ENCODE measurements at regions not wholly inside any gene's neighbourhood (a gene's known extent, or its start where the extent isn't known, plus 50 kb on each side); places are given as distances from the start of the nearest gene placed in this dataset.

DNA sequence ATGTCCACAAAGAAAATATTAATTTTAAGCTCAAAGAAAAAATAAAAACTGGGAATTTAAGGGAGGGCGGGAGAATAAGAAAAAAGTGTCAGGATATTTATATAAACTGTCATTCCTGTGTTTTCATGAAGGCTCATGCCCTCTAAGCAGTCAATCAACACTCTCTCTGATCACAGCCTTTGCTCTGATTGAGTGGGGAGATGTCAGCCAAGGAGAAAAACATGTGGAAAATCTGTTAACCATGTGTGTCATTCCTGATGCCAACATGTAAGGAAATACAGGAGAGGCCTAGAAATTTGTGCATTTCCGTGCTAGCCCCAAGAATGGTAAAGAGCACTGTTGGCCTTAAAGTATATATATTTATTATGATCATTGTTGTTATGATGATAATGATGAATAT lies 137.9 kb upstream of the IRX5 start:
- Mint-ChIP-seq H3K27ac (no peak overlapping the region), H3K27me3 (no peaks in the 10 kb centered on the region), H3K9me3 (peaks cover 2% of the 10 kb centered on the region), H3K4me1 (no peaks in the 10 kb centered on the region), H3K4me3 (no peak overlapping the region), H3K36me3 (no peaks in the 10 kb centered on the region)
- CTCF ChIA-PET = no interaction called here
- DNase-seq = no peak

DNA sequence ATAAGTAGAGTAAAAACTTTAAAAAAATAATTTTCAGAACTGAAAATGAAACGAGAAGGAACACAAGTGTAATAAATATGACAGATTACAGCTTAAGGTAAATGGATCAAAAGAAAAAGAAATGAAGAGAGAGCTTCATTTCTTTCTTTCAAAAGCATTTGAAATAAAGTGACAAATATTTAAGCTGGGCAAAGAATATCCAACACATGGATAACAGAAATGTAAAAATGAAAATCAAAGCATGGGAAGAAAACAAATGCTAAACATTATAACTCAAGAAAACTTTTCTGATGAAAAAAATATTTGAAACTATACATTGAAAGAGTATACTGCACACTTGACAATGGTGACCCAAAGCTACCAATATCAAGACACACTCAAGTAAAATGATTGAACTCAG lies 143.6 kb upstream of the IRX5 start:
- H3K4me1 Mint-ChIP-seq = no peaks in the 10 kb centered on the region
- no peaks in the 10 kb centered on the region for H3K27me3 Mint-ChIP-seq
- CTCF ChIA-PET = no interaction called here
- H3K36me3 Mint-ChIP-seq = no peaks in the 10 kb centered on the region
- peaks cover 2% of the 10 kb centered on the region for H3K9me3 Mint-ChIP-seq
- no peak for DNase-seq
- H3K4me3 Mint-ChIP-seq = no peak overlapping the region
- H3K27ac Mint-ChIP-seq = no peak overlapping the region

DNA sequence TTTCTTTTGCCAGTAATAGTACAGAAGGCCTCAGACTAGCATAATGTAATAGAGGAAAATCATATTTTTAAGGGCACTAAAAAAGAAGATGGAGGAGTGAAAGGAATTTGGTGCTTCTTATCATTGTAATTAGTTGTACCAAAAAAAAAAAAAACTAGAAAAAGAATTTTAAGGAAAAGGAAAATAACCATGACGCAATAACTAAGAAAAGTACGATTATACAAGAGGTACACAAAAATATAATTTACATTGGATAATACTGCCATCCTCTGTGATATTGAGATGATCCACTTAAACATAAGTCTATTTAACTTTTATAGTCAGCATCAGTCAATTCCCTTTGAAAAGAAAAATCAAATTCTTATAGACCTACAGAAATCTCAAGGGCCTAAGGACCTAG lies 146.7 kb upstream of the IRX5 start:
- no peaks in the 10 kb centered on the region for H3K4me1 Mint-ChIP-seq
- DNase-seq = no peak
- H3K27me3 Mint-ChIP-seq = no peaks in the 10 kb centered on the region
- H3K9me3 Mint-ChIP-seq = peaks cover 2% of the 10 kb centered on the region
- no peak overlapping the region for H3K27ac Mint-ChIP-seq
- no peak overlapping the region for H3K4me3 Mint-ChIP-seq
- H3K36me3 Mint-ChIP-seq = no peaks in the 10 kb centered on the region
- CTCF ChIA-PET = no interaction called here

DNA sequence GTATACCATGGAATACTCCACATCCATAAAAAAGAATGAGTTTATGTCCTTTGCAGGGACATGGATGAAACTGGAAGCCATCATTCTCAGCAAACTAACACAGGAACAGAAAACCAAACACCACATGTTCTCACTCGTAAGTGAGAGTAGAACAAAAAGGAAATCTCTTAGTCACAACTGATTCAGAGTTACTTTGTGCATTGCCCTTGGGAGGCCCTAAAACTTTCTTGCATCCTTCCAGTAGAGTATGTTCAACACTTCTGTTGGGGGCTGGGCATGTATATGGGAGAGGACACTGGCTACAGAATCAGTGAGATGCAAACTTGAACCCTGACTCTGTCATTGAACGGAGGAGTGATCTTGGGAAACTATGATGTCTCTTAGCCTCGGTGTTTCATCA lies 147.4 kb upstream of the IRX5 start:
- H3K27ac Mint-ChIP-seq = no peak overlapping the region
- H3K4me1 Mint-ChIP-seq = no peaks in the 10 kb centered on the region
- CTCF ChIA-PET = no interaction called here
- no peak overlapping the region for H3K4me3 Mint-ChIP-seq
- no peak for DNase-seq
- H3K27me3 Mint-ChIP-seq = no peaks in the 10 kb centered on the region
- no peaks in the 10 kb centered on the region for H3K36me3 Mint-ChIP-seq
- H3K9me3 Mint-ChIP-seq = no peaks in the 10 kb centered on the region

DNA sequence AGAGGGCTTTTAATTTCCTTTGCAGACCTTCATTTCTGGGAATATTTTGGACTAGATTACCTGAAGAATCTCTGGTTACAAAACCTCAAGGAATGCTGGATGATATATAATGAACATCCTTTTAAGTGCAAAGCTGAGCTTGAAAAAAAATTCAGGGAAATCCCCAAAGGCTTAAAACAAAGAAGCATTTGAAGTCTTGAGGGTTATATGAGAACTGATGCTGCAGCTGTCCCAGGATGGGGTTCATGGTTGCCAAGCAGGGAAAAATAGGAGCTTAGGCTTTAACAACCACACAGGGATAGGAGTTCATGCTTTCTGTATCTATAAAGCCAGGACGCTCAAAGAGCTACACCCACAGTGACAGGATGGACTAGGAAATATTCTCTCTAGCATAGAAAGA lies 150.4 kb upstream of the IRX5 start:
- Mint-ChIP-seq H3K4me3 (no peak overlapping the region), H3K9me3 (peaks cover 2% of the 10 kb centered on the region), H3K36me3 (no peaks in the 10 kb centered on the region), H3K27ac (no peak overlapping the region), H3K27me3 (no peaks in the 10 kb centered on the region), H3K4me1 (no peaks in the 10 kb centered on the region)
- no peak for DNase-seq
- CTCF ChIA-PET = no interaction called here

DNA sequence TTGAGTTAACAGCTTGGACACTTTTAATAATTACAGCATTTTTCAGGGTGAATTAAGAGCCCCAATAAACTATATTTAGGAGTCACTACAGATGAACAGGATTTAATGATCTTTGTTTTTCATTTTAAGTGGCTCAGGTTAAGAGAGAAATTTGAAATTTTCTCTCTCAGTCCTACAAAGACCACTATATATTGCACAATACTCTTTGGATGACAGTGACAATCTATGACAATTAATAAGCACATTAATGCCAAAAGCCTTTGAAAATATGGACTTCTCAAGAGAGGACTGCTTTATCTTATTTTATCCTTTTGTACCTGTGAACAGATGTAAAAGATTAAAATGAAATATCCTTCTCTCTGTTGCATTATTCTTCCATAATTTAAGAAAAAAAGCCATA lies 151.1 kb upstream of the IRX5 start:
- H3K27me3 Mint-ChIP-seq = no peaks in the 10 kb centered on the region
- no peak overlapping the region for H3K4me3 Mint-ChIP-seq
- no peak for DNase-seq
- no peaks in the 10 kb centered on the region for H3K36me3 Mint-ChIP-seq
- peaks cover 2% of the 10 kb centered on the region for H3K9me3 Mint-ChIP-seq
- no peak overlapping the region for H3K27ac Mint-ChIP-seq
- CTCF ChIA-PET = no interaction called here
- H3K4me1 Mint-ChIP-seq = no peaks in the 10 kb centered on the region

DNA sequence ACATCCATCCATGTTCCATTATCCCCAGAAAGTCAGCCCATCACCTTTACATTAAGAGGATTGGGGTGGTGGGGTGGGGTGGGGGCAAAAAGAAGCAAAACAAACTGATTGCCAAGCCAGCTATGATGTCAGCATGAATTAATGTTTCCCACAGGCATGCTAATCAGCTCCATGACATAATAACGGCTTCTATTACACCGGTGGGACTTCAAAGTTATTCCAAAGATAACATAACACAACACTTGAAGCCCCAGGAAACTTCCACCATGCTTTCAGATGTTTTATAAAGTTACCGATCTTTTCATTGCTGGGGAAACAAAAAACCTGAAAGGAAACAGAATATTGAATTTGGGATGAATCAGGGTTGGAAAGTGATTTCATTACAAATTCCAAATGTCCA lies 155.9 kb upstream of the IRX5 start:
- DNase-seq = no peak
- H3K27me3 Mint-ChIP-seq = no peaks in the 10 kb centered on the region

DNA sequence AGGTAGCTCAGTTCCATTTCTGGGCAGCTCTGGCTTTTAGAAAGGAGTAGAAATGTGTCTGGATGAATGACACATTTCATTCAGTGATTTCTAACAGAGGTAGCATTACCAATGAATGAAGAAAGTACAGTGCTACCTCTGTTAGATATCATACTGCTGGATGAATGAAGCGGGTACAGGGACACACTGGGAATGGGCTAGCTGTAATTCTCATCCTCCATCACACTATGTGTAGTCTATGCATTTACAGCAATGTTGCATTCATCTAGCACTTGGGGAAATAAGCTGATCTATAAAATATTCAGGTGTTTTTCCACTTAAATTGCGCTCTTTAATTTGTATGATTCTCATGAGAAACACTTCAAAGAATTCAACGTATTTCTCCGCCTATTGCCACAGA lies 158.3 kb upstream of the IRX5 start:
- H3K4me3 Mint-ChIP-seq = no peak overlapping the region
- H3K27ac Mint-ChIP-seq = no peak overlapping the region
- H3K4me1 Mint-ChIP-seq = no peaks in the 10 kb centered on the region
- no peaks in the 10 kb centered on the region for H3K36me3 Mint-ChIP-seq
- no peaks in the 10 kb centered on the region for H3K27me3 Mint-ChIP-seq
- peaks cover 2% of the 10 kb centered on the region for H3K9me3 Mint-ChIP-seq
- CTCF ChIA-PET = no interaction called here
- no peak for DNase-seq

More for the DNA sequence above, 155.9 kb upstream of the IRX5 start:
- H3K4me3 Mint-ChIP-seq = no peak overlapping the region
- H3K36me3 Mint-ChIP-seq = no peaks in the 10 kb centered on the region
- no peak overlapping the region for H3K27ac Mint-ChIP-seq
- no peaks in the 10 kb centered on the region for H3K4me1 Mint-ChIP-seq
- CTCF ChIA-PET = no interaction called here
- H3K9me3 Mint-ChIP-seq = peaks cover 2% of the 10 kb centered on the region

DNA sequence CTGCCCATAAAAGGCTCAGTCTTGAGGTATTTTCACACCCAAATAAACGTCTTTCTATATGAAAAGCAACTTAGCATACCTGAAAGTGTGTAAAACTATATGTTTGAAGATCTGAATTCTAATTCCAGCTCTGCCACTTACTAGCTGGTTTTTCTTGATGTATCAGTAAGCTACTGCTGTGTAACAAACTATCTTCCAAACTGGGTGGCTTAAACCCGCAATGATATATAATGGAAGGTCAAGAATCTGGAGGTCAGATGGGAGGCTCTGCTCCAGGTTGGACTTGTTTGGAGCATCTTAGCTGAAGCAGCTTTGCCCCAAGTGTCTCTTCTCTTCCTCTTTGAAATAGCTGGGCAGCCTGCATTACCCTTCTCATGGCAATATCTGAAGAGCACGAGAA lies 164.3 kb upstream of the IRX5 start:
- DNase-seq = no peak

DNA sequence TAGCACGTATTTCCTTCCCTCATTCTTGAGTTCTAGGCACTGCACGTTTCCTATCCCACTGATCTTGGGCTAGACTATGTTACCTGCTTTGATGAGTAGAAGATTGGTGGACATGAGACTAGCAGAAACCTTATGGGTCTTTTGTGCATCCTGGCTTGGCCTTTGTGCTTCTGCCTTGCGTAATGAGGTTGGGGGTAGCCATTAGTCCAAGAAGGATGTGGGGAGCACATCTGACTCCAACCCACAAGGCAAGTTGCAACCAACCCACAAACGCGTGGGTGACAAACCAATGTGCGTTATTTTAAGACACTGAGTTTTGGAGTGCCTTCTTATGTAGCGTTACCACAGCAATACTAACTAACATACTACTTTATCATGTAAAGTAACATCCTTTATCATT lies 180.4 kb upstream of the IRX5 start:
- Mint-ChIP-seq H3K36me3 (no peaks in the 10 kb centered on the region), H3K9me3 (no peaks in the 10 kb centered on the region), H3K27me3 (no peaks in the 10 kb centered on the region), H3K4me3 (no peak overlapping the region), H3K27ac (no peak overlapping the region), H3K4me1 (no peaks in the 10 kb centered on the region)
- CTCF ChIA-PET = no interaction called here
- no peak for DNase-seq

More for the DNA sequence above, 164.3 kb upstream of the IRX5 start:
- peaks cover 5% of the 10 kb centered on the region for H3K9me3 Mint-ChIP-seq
- H3K4me1 Mint-ChIP-seq = no peaks in the 10 kb centered on the region
- H3K27me3 Mint-ChIP-seq = no peaks in the 10 kb centered on the region
- no peaks in the 10 kb centered on the region for H3K36me3 Mint-ChIP-seq
- H3K27ac Mint-ChIP-seq = no peak overlapping the region
- CTCF ChIA-PET = no interaction called here
- H3K4me3 Mint-ChIP-seq = no peak overlapping the region

DNA sequence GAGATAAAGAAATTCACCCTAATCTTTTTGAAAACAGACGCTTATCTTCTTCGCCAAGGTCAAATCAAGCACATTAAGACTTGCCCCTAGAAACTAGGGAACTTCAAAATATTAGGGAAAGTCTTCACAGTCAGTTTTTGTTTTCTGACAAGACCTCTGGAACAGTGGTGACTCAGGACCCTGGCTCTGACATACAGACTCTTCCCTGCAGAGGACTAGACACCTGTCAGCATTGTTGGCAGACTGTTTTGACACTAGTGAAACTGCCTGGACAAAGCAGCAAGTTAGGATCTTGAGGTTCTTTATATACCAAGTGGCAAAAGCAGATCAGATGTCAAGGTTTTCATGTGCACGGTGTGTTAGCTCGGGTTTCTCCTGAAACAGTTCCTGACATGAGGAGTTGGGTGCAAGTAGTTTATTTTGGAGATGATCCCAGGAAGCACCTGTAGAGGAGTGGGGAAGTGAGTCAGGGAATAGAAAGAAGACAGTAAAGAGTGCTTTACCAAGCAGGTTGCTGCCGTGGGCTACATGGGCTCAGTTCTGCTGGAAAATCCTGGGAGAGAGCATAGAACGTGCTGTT lies 182.0 kb upstream of the IRX5 start:
- Mint-ChIP-seq H3K4me3 (no peak overlapping the region), H3K9me3 (peaks cover 2% of the 10 kb centered on the region), H3K4me1 (no peaks in the 10 kb centered on the region), H3K27me3 (no peaks in the 10 kb centered on the region), H3K27ac (no peak overlapping the region), H3K36me3 (no peaks in the 10 kb centered on the region)
- CTCF ChIA-PET = no interaction called here
- no peak for DNase-seq

DNA sequence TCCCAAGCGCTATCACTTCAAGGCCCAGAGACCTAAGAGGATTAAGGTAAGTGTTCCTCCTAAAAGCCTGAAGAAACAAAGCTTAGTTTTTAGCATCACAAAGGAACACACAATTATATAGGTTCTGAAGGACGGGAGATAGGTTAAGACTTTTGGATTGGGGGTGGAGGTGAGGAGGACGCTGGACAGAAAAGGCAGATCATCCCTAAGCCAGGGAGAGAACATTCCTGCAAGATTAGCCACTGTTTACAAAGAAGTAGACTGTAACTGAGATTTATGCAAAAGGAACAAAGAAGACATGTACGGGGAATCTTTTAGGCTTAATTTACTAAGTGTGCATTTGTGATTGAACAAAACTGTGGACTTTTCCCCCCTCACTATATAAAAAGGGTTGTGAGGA lies 184.1 kb upstream of the IRX5 start:
- Mint-ChIP-seq H3K9me3 (peaks cover 2% of the 10 kb centered on the region), H3K4me1 (no peaks in the 10 kb centered on the region), H3K27me3 (no peaks in the 10 kb centered on the region), H3K4me3 (no peak overlapping the region), H3K36me3 (no peaks in the 10 kb centered on the region), H3K27ac (no peak overlapping the region)
- CTCF ChIA-PET = no interaction called here
- no peak for DNase-seq

DNA sequence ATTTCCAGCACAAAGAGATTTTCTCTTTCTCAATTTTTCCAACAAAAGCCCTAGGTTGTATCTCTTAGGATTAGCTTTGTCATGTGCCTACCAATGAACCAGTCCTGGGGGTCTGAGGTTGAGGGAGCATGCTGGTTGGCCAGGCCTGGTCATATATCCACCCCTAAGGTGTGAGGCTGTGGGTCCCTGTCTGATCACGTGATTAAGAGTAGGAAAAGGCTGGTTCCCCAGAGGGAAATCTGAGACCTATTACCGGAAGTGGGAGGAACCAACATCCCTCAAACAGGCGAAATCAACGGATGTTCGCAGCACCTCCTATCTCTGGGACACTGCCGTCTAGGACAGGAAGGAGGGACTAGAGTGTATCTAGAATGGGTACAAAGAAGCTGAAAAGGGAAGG lies 185.7 kb upstream of the IRX5 start:
- Mint-ChIP-seq H3K36me3 (no peaks in the 10 kb centered on the region), H3K9me3 (peaks cover 2% of the 10 kb centered on the region), H3K27ac (no peak overlapping the region), H3K27me3 (no peaks in the 10 kb centered on the region), H3K4me3 (no peak overlapping the region), H3K4me1 (no peaks in the 10 kb centered on the region)
- no peak for DNase-seq
- CTCF ChIA-PET = no interaction called here

DNA sequence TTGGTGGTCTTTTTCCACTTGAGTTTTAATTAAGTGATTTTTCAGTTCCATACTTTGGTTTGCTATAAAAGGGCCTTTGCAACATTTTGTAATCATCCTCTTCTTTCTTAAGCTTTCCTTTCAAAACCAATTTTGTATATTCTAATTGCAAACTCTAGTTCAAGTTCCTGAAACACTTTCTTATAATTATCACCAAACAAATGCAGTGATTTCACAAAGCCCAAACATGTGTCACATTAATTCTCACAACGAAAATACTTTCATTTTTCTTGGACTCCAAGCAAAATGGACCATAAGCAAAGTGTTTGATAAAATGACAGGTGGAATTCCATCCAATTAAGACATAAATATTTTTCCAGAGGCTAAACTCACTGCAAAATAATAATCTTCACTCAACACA lies 188.2 kb upstream of the IRX5 start:
- Mint-ChIP-seq H3K36me3 (no peaks in the 10 kb centered on the region), H3K27ac (no peak overlapping the region), H3K4me3 (no peak overlapping the region), H3K9me3 (peaks cover 2% of the 10 kb centered on the region), H3K27me3 (no peaks in the 10 kb centered on the region), H3K4me1 (no peaks in the 10 kb centered on the region)
- no peak for DNase-seq
- CTCF ChIA-PET = no interaction called here

DNA sequence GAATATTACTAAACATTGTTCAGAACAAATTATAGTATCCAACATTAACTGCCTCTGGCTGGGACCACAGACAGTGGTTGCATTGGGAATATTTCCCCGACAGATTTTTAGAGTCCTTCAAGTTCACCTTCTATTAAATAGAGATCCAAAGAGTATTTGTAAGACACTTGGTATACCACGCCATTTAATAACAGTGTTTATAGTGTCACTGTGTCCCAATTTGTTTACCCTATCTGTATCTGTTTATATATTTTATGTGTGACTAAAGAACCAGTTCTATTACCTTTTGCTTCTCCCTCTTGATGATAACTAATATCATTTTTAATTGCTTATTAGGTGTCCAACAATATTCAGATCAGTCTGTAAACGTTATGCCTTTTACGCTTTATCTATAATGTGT lies 191.3 kb upstream of the IRX5 start:
- H3K4me3 Mint-ChIP-seq = no peak overlapping the region
- no peaks in the 10 kb centered on the region for H3K36me3 Mint-ChIP-seq
- no peaks in the 10 kb centered on the region for H3K27me3 Mint-ChIP-seq
- H3K4me1 Mint-ChIP-seq = no peaks in the 10 kb centered on the region
- H3K9me3 Mint-ChIP-seq = peaks cover 2% of the 10 kb centered on the region
- CTCF ChIA-PET = no interaction called here
- no peak overlapping the region for H3K27ac Mint-ChIP-seq
- no peak for DNase-seq

DNA sequence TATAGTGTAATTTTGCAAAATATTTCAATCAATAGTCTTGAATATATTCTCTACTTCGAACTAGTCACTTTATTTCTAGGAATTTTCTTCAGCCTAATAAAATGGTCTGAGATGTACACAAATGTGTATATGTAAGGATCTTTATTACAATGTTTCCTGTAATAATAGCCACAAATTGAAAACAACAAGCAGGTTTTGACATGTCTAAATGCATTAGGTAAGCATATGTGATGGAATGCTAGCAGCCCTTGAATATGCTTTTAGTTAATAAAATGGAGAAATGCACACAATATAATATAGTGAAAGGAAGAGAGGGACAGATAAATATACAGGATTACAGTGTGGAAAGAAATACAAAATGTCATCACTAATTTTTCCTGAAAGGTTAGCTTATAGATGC lies 196.5 kb upstream of the IRX5 start:
- H3K4me3 Mint-ChIP-seq = no peak overlapping the region
- H3K4me1 Mint-ChIP-seq = no peaks in the 10 kb centered on the region
- CTCF ChIA-PET = interaction anchor here (0.7 kb wide), 1 partner anchor 14 kb away, joined by 3 read pairs; no protein-coding TSS in a partner anchor
- no peaks in the 10 kb centered on the region for H3K9me3 Mint-ChIP-seq
- H3K27me3 Mint-ChIP-seq = no peaks in the 10 kb centered on the region
- no peak overlapping the region for H3K27ac Mint-ChIP-seq
- H3K36me3 Mint-ChIP-seq = no peaks in the 10 kb centered on the region
- DNase-seq = no peak

Measured in activated naive CD4-positive, alpha-beta T cell treated with anti-CD3 and anti-CD28 coated beads, Interleukin-2, amount 10 ng/mL, durations not matched to agents 7 days and 5 days (primary cell).